GM21390 (cell line): ENCODE measurements at regions not wholly inside any gene's neighbourhood (a gene's known extent, or its start where the extent isn't known, plus 50 kb on each side); places are given as distances from the start of the nearest gene placed in this dataset.
"Not testable (repeated sequence)": the region's sequence is repeated elsewhere in the genome, so short reads cannot be mapped to it uniquely, and the experiment has no call there.

Experiments used
- ATAC-seq: cut with Tn5 transposase; IDR thresholded peaks from one replicate; pipeline ENCODE4 v1.9.1; 2021; ENCODE audit not compliant: unreplicated experiment

- ATAC-seq, result no peak
Measured at GRCh38 chr2:241981076-241981700, 111.7 kb downstream of the RTP5 start.

GRCh38 chr2:241982706-241983570 lies 113.4 kb downstream of the RTP5 start:
- ATAC-seq, result no peak

GRCh38 chr2:241983571-241984270 lies 114.2 kb downstream of the RTP5 start:
- no peak for ATAC-seq

- ATAC-seq, result no peak
Measured at GRCh38 chr2:241984271-241984655, 114.7 kb downstream of the RTP5 start.

- ATAC-seq, result no peak
Measured at GRCh38 chr2:241984658-241985057, 115.1 kb downstream of the RTP5 start.

- ATAC-seq, result not testable (repeated sequence)
Measured at GRCh38 chr2:241985161-241985985, 115.8 kb downstream of the RTP5 start.

- no peak for ATAC-seq
Measured at GRCh38 chr2:241985986-241986329, 116.4 kb downstream of the RTP5 start.

- no peak for ATAC-seq
Measured at GRCh38 chr2:241986836-241987641, 117.5 kb downstream of the RTP5 start.

- ATAC-seq, result no peak
Measured at GRCh38 chr2:241987726-241988125, 118.2 kb downstream of the RTP5 start.

GRCh38 chr2:241988146-241988545 lies 118.6 kb downstream of the RTP5 start:
- no peak for ATAC-seq

GRCh38 chr2:241989074-241989473 lies 119.5 kb downstream of the RTP5 start:
- no peak for ATAC-seq

- ATAC-seq, result no peak
Measured at GRCh38 chr2:241990466-241990865, 120.9 kb downstream of the RTP5 start.

- no peak for ATAC-seq
Measured at GRCh38 chr2:241991299-241991698, 121.8 kb downstream of the RTP5 start.

GRCh38 chr2:241992753-241993152 lies 123.2 kb downstream of the RTP5 start:
- no peak for ATAC-seq

- no peak for ATAC-seq
Measured at GRCh38 chr2:241993386-241994005, 124.0 kb downstream of the RTP5 start.

- ATAC-seq, result no peak
Measured at GRCh38 chr2:241994086-241994485, 124.6 kb downstream of the RTP5 start.

GRCh38 chr2:241994556-241995213 lies 125.2 kb downstream of the RTP5 start:
- ATAC-seq, result no peak

GRCh38 chr2:241996100-241996499 lies 126.6 kb downstream of the RTP5 start:
- no peak for ATAC-seq

- ATAC-seq, result no peak
Measured at GRCh38 chr2:241997017-241997416, 127.5 kb downstream of the RTP5 start.
